Stimulated activated CD4-positive, alpha-beta T cell treated with anti-CD3 and anti-CD28 coated beads, Interleukin-15, amount 100 ng/mL, for 48 hours (primary cell): ENCODE measurements at regions not wholly inside any gene's neighbourhood (a gene's known extent, or its start where the extent isn't known, plus 50 kb on each side); places are given as distances from the start of the nearest gene placed in this dataset.

Experiments
- DNase-seq, 2 donors: peaks; one replicate each; pipeline ENCODE4 v3.0.0-alpha.2; 2020; ENCODE audit warnings: low read depth in 2 of 2

- no peak for DNase-seq
Measured at GRCh38 chr13:80235967-80236302, 105.0 kb downstream of the SPRY2 start.

- DNase-seq = no peak
Measured at GRCh38 chr13:80235166-80235966, 105.6 kb downstream of the SPRY2 start.

DNA sequence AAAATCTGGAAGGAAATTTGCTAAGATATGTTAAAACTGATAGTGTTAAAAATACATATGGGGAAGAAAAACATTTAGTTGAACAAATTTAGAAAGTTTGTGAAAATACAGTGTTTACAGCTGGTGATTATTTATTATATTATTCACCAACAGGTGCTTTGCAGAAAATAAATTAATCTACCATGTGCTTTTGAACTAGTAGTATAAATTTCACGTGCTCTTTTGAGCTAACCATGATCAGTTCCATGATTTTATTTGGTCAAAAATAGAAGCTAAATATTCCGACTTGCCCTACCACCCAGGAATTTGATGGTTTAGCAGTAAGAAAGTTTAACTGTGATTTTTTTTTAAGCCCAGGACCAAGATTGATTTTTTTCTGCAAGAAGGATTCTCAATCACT is 113.3 kb downstream of the SPRY2 start:
- no peak for DNase-seq

DNA sequence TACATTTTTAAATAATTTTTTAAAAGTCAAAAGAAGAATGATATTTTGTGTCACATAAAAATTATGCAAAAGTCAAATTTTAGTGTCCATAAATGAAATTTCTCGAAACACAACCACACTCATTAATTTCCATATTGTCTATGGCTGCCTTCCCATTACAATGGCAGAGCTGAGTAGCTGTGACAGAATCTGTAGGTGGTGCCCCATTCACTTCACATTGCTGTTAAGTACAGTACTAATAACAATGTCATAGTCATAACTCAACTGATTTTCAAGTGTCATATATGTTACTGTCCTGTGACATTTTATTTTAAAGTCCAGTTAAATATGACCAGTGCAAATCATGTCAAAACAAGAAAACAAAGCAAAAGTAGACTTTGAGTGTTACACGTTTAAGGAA is 114.3 kb downstream of the SPRY2 start:
- no peak for DNase-seq

DNA sequence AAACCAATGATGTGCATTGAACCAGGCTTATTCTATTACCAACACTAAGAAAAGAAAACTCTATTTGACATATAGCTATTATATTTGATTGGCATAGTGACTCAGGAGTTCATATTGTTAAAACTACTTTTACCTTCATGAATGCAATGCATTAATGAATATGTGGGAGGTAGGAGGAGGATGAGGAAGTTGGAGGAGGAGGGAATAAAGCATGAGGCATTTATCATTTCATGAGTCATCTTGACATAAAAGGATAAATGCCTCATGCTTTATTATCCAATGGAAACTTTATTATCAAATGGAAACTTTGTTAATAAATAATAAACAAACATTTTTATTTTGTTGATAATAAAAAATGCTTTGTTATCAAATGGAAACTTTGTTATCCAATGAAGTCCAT is 116.5 kb downstream of the SPRY2 start:
- DNase-seq = no peak

GRCh38 chr13:80217614-80218456 is 123.1 kb downstream of the SPRY2 start:
- DNase-seq = no peak

DNA sequence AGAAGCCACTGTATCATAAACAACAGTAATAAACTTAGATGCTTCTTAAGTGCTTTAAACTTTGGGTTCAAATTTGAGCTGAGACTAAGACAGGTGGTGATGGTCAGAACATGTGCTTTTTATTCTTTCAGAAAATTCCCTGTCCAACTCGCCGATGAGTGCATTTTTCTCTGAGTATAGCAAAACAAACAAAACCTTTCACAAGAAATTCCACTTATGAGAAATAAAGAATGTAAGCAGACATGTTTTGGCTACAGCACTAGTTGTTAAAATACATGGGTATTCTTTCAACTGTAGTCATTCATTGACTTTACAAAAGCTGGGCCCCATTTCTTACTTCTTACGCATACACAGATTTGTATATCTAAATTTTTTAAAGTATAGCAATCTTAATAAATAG is 125.6 kb downstream of the SPRY2 start:
- DNase-seq = no peak

- DNase-seq = no peak
Measured at GRCh38 chr13:80214521-80214991, 126.4 kb downstream of the SPRY2 start.

GRCh38 chr13:80214050-80214449 is 126.9 kb downstream of the SPRY2 start:
- no peak for DNase-seq

DNA sequence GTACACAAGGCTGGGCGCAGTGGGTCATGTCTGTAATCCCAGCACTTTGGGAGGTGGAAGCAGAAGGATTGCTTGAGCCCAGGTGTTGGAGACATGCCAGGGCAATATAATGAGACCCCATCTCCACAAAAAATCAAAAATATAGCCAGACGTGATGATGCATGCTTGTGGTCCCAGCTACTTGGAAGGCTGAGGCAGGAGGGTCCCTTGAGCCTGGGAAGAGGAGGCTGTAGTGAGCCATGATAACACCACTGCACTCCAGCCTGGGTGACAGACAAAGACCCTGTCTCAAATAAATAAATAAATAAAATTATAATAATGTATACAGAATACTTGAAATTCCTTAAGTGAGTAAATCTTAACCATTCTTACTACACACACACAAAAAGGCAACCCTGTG is 127.7 kb downstream of the SPRY2 start:
- no peak for DNase-seq

DNA sequence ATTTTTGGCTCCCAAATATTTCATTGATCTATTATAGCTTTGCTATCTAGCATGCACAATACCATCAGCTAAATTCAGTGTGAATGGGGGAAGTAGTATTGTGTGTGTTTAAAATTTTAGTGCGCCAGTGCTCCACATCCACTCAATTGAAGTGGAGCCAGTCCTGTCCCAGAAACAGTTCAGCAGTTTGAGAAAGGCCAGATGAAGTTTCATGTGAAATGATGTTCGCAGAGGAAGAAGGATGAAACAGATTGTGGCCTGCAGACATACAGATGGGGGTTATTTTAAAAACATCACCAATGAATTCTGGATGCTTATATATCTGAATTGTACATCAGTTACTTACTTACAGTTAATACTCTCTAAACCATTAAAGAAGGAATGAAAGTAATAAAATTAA is 129.4 kb downstream of the SPRY2 start:
- no peak for DNase-seq

GRCh38 chr13:80204642-80205041 is 136.3 kb downstream of the SPRY2 start:
- no peak for DNase-seq

GRCh38 chr13:80203496-80203895 is 137.4 kb downstream of the SPRY2 start:
- DNase-seq = no peak

DNA sequence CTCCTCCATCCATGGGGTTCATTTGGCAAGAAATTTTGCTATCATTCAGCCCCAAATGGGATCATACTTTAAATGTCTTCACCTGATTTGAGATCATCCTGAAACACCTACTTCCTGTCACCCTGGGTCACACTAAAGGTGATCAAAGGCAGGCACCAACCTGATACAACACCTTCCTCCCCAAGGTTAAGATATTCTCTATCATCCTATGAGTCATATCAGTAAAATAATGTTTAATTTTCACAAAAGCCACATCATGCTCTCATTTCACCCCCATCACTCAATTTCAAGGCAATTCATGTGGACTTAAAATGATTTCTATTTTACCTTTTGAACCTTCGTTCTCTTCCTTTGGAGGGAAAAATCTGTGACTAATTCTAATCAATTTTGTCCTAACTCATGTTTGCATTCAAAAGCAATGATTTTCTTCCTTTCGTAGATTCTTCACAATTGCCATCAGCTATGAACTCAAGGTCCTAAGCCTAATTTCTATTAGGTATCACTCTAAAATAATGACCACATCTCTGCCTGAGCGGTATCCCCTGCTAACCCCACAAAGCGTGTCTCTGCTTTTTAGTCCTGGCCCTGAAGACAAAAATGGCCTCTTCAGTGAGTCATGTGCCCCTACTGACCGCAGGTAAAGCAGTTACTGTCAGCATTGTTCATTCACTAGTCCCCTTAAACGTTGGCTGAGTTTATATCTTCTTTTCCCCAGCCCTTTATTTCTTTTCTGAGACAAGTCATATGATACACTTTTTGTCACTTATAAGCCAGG is 139.0 kb downstream of the SPRY2 start:
- DNase-seq = no peak

DNA sequence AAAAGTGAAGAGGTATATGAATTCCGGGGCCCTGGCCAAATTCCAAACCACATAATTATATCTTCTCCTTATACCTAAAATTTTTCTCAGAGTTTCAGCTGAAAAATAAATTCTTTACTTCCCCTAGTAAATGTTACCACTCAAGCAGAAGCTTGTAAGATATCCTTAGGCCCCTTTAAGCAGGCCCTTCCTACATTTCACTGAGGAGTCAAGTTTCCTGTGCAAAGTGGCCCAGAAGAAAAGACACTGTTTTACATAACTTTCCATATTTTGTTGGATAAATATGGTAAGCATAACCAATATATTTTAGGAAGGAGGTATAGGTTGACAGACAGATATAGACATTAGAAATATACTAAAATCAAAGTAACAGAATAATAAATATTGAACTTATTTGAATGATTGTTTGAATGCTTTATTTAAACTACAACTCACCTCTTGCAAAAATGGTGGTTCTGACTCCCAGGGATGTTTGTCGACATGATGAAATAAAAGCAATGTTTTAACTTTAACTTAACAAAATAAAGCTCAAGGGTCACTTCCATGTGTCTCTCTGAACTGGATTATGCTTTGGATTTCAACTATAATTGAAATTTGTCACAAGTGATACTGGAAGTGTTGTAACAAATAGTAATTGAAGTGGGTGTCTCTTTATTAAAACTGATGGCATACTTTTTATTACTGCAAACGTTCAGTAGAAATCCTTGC is 141.2 kb downstream of the SPRY2 start:
- no peak for DNase-seq

GRCh38 chr13:80199067-80199466 is 141.9 kb downstream of the SPRY2 start:
- DNase-seq = no peak

DNA sequence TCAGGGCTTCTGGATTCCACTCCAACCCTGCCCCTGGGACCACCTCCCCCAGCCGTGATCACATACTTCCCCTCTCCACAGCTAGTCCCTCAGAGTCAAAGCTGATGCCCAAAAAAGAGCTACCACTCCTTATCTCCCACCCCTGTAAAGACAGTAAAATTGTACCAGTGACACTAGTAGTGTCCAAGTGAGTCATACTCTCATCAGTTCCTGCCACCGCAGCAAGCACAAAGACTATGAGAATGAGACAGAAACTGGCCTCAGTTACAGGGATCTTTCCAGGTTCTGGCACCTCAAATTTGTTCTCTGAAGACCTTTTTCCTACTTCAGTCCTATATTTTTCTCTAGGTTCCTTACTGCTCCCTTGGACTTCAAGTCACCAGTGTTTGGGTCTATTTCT is 144.2 kb downstream of the SPRY2 start:
- DNase-seq = no peak

GRCh38 chr13:80195649-80196048 is 145.3 kb downstream of the SPRY2 start:
- DNase-seq = no peak

GRCh38 chr13:80189889-80190597 is 150.9 kb downstream of the SPRY2 start:
- no peak for DNase-seq

- no peak for DNase-seq
Measured at GRCh38 chr13:80180740-80181355, 160.1 kb downstream of the SPRY2 start.

DNA sequence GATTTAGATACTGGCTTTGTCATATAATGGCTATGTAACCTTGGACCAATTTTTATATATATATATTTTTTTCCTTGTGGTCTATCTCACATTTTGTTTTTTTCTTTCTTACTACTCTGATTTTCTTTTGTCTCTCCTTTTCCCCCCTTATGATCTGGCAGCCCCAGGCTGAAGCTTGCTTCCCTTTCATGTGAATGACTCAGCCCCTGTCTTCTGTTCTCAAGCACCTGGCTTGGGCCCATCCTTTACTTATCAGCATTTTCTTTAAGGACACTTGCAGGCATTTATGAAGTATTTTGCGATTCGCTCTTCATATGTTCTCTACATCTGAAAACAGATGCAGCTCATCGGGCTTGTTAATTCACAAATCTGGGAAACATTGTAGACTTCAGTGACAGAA is 163.6 kb downstream of the SPRY2 start:
- no peak for DNase-seq
